ENCODE measurements at regions not wholly inside any gene's neighbourhood (a gene's known extent, or its start where the extent isn't known, plus 50 kb on each side); places are given as distances from the start of the nearest gene placed in this dataset.

DNA sequence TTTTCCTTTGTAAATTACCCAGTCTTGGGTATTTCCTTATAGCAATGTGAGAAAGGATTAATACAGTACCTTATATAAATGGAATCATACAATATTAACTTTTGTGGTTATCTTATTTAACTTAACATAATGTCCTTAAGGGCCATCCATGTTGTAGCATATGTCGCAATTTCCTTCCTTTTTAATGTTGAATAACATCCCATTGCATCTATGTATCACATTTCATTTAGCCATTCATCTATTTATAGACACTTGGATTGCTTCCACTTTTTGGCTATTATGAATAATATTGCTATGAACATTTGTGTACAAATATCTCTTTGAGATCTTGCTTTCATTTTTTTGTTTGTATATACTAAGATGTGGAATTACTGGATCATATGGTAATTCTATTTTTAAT lies 342.2 kb downstream of the PDCD6IP start:
- TF ChIP-seq, protein P1, sequence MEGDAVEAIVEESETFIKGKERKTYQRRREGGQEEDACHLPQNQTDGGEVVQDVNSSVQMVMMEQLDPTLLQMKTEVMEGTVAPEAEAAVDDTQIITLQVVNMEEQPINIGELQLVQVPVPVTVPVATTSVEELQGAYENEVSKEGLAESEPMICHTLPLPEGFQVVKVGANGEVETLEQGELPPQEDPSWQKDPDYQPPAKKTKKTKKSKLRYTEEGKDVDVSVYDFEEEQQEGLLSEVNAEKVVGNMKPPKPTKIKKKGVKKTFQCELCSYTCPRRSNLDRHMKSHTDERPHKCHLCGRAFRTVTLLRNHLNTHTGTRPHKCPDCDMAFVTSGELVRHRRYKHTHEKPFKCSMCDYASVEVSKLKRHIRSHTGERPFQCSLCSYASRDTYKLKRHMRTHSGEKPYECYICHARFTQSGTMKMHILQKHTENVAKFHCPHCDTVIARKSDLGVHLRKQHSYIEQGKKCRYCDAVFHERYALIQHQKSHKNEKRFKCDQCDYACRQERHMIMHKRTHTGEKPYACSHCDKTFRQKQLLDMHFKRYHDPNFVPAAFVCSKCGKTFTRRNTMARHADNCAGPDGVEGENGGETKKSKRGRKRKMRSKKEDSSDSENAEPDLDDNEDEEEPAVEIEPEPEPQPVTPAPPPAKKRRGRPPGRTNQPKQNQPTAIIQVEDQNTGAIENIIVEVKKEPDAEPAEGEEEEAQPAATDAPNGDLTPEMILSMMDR (conservative IDR thresholded peaks at IDR 0.05), result no peak
- TF ChIP-seq EZH2 (IDR thresholded peaks at IDR 0.05; ENCODE audit: low read depth), result no peak
